GM21528 (cell line): ENCODE measurements at regions not wholly inside any gene's neighbourhood (a gene's known extent, or its start where the extent isn't known, plus 50 kb on each side); places are given as distances from the start of the nearest gene placed in this dataset.

Experiments used
- ATAC-seq: cut with Tn5 transposase; IDR thresholded peaks from one replicate; pipeline ENCODE4 v1.9.1; 2021; ENCODE audit warnings: mild to moderate bottlenecking, moderate library complexity; ENCODE audit not compliant: unreplicated experiment, low FRiP score

DNA sequence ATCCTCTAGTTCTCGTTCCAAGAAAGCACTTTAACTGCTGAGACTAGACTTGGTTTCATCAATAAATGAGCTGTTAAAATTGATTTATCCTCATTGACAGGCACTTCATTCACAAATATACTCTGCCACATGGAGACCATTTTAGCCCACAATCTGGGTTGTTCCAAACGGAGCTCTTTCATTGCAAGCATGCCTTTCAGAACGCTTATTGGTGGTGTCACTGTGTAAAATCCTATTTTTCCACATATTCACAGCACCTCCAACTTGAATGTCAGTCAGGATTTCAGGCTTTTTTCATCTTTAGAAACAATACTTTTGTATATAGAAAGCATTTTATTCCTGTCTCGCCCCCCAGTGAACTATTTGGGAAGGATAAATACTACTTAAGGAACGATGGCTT lies 424.7 kb upstream of the NRP1 start:
- ATAC-seq = no peak

DNA sequence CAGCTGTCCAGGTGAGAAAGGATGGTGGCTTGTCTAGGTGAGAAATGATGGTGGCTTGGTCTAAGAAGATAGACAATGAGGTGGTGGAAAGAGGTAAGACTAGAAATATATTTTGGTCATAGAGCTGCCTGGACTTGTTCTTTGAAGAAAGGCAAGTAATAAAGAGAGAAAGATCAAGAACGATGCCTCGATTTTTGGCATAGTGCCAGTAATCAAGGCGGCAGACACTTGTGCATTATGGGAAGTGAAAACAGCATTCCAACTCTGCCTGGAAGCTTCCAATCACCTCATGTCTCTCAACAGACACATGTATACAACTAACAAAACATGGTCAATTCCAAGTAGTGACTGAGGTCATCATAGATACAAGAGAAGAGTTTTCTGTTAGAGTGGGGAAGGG lies 423.8 kb upstream of the NRP1 start:
- ATAC-seq = no peak

DNA sequence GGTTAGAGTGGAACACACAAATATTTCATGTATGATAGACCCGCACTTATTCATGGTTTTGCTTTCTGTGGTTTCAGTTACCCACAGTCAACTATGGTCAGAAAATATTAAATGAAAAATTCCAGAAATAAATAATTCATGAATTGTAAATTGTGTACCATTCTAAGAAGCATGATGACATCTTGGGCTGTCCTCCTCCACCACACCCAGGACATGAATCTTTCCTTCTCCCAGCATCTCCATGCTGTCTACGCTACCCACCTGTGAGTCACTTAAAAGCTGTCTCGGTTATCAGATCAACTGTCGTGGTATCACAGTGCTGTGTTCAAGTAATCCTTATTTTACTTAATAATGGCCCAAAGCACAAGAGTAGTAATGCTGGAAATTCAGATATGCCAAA lies 419.6 kb upstream of the NRP1 start:
- no peak for ATAC-seq

DNA sequence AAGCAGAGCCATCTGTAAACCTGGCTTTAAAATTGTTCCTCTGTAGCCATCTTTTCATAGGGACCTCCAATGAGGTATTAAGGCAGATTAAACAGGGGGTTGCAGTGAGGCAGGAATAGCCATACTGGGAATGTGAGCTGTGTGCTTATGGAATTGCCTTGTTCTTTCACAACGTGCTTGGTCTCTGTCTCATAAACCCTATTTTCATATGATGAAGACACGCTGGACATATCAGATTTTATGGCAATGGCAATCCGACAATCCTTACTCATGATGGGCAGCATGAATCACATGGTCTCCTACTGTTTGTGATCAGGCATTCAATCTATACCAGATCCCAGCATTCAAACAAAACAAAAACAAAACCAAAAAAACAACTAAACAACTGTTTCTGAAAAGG lies 418.9 kb upstream of the NRP1 start:
- no peak for ATAC-seq

DNA sequence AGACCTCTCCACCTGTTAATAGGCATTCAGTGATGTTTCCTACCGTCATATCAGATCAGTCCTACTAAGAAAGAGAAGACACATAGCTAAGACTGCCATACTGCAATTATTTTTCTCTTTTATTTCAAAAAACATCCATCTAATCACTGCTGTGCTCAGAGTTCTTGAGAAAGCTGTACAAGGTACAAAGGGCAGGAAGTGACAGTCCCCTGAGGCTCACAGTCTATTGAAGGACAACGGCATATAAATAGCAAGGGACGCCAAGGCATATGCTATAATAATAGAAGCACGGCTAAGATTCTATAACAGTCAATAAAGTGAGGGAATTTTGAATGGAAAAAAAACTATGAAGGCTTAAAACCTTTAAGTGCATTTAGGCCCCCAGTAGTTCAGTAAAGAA lies 415.3 kb upstream of the NRP1 start:
- no peak for ATAC-seq

DNA sequence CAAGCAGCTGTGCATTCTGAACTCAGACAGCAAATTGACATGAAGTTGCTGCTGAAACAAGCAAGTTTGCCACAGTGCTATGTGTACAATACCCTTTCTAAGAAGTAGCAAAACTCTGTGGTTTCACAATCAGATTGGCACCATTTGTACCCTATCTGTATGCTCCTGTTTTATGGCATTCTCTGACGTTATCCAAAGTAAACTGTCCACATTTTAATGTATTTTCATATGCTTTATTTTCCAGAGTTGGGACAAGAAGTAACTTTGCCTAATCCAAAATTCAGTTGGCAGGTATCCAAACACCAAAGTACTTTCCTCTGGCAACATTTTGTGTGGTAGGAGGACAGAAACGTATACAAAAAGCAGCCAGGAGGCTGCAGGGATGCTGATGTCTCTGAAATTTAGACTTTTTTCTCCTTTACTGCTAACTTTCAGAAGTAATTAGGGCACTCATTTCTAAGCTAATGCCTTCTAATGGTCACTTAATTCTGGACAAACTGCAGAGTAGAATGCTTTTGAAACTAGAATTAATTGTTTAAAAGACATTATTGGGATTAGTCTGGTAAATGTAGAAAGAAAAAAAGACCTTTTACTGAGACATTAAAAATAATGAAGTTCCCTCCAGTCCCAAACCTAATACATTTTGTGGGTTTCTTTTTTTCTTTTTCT lies 414.7 kb upstream of the NRP1 start:
- no peak for ATAC-seq

DNA sequence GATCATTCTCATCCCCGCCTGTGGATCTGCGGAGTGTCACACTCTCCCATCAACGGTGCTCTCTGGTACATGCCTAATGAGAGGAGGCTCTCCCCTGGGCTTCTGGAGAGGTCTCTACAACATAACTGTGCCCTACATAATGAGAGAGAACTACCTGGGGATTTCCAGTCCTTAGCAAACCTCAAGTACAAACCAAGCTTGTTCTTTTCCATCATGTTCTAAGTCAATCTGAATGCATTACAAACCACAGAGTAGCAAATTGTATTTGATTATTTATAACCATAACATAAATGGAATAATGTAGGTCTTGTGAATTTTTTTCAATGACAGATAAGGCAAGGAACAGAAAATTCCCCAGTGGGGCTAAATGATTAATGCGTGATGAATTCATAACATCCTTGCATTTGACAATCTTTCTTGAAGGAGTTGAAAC lies 412.4 kb upstream of the NRP1 start:
- ATAC-seq = no peak

DNA sequence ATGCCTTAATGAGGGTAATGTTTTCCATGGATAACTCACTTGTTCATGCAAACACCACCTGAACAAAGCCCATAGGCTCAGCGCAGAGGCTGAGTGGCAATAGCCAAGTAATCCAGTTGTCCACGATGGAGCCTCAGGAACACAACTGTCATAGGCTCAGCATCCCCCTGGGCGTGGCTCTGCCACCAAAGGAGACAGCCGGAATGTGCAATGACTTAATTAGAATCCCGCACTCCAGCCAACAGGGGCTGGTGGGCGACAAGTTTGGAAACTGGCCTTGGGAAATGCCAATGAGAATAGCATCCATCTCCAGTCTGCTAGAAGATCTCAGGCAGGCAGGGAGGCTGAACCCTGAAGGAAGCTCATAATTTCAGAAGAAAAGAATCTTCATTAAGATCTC lies 411.7 kb upstream of the NRP1 start:
- no peak for ATAC-seq

DNA sequence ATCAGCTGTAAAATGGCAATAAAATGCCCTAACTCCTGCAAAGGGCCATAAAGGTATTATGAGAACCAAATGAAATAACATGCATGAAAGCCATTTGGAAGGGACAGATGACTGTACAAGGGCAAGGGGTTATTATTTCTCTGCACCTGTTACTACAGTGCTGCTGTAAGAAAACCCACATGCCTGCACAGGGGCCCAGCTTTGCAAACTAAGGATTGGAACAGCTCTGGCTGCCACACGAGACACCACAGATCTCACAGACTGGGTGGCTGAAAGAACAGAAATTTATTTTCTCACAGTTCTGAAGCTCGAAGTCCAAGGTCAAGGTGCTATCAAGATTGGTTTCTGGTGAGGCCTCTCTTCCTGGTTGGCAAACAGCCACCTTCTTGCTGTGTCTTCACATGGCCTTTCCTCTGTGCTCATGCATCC lies 409.0 kb upstream of the NRP1 start:
- no peak for ATAC-seq

DNA sequence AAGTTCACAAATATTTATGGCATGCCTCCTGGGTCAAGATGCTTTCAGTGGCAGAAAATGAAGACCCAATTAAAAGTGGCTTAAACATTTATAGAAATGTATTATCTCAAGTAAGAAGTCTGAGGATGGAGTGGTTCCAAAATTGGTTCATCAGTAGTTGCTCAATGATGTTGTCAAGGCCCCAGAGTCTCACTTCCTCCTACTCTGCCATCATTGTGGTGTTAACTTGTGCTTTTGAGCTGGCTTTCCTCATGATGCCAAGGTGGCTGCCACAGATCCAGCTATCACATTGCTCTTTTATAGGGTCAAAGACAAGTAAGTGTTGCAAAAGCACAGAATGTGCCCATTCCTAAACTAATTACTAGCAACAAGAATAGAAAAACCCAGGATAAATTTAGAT lies 404.6 kb upstream of the NRP1 start:
- no peak for ATAC-seq

DNA sequence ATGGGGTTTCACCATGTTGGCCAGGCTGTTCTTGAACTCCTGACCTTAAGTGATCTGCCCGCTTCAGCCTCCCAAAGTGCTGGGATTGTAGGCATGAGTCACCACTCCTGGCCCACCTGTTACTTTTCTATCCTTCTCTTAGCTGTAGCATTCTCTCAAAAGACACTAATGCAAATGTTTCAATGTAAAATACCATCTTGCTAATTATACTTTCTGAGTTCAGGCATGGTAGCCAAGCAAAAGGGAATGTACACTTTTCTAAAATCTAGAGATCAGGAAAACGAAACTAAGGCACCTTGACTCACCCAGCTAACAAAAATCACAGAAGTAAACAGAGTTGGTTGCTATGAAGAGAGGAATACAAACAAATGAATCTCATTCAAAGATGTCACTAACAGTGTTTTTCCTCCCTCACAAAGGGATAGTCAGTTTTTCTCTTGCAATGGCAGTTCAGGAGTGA lies 401.0 kb upstream of the NRP1 start:
- no peak for ATAC-seq

DNA sequence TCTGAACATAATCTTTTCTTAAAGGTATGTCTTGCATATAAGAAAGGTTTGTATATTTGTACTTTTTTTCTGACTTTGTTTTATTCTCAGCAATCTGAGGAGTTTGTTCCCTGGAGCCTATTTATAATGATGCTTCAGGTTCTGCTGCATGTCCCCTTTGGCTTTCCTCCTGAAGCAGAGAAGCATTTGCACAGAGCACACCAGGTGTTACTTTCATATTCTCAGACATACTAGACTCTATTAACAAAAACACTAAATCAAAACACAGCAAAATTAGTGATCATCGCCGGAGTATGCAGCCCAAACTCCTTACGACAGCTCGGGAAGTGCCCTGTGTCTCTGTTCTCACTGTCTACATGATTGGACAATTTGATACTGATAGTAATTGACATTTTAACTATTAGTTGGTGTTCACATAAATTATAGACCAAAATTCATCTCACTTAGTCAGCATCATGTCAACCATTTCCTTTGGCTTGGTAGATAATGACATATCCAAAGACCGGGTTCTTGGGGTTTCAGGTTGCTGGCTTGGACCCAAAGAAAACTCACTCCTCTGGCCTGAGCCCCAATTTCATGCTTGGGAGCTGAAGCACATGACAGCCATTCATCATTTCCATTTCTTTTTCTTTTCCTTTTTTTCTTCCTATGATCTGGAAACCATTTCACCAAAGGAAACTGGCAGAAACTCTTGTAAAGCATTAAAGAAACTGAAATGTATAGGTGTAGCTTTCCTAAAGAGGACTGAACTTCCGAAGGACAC lies 400.1 kb upstream of the NRP1 start:
- ATAC-seq = no peak

DNA sequence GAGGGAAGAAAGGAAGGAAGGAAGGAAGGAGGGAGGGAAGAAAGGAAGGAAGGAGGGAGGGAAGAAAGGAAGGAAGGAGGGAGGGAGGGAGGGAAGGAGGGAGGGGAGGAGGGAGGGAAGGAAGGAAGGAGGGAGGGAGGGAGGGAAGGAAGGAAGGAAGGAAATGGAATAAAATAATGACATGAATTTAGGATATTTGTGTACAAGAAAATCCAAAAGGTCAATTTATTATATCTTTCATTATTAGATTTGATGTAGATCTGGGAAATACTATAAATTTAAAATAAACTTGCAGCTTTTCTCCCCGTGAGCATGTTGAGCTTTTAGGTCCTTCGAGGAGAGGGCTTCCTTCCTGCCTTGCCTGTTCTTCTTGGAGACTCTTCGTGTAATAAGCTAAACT lies 398.6 kb upstream of the NRP1 start:
- no peak for ATAC-seq

DNA sequence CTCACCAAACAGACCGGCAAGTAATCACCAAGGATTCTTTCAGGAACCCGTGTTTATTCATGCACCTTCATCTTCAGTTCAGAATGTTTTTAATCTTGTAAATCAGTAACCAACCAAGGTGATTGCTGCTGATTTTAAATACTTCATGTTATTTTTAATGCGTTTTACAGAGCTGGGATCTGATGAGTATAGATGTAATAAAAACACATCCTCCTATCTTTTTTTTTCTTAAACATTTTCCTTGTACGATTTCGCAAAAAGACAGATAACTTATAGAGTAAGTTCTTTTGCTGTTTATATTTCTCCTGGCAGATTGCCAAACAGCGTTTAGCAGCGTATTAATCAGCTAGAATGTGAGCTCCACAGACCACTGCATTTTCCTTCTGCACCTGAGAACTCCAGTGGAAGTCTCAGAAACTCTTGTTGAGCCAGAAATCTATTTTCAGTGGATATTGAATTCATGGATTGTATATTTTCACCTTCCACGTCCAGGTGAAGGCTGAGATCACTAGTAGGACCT lies 397.8 kb upstream of the NRP1 start:
- ATAC-seq = no peak

DNA sequence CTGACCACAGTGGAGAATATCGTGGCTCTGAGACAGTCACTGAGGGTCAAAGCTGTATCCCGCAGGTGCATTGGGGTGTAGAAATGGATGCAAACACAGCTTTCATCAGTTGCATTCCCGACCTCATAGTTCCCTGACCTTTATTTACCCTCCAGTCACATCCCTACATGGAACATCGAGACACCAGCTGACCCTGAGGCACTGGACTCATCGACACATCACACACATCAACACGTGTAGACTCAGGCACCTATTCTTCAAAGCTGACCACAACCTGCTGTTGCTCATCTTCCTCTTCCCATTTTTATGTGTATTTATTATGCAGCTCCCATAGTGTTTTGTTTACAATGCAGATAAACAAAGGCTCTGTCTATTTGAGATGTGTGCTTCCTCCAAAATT lies 396.9 kb upstream of the NRP1 start:
- no peak for ATAC-seq

DNA sequence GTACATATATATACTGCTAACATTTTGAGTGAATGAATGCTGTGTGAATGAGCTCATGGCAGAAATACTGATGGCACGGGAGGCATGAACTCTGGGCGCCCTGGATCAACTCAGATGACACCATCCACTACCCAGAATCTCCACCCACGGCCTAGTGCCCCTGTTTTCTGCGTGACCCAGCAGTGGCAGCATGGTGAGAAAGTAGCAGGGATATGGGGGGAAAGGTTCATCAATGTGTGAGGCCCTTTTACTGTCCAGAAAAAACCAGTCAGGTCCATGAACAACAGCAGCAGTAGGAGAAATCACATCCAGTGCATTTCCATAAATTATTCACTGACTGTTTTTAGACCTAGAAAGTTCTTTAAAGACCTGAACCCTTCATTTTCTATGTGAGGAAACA lies 391.0 kb upstream of the NRP1 start:
- no peak for ATAC-seq

DNA sequence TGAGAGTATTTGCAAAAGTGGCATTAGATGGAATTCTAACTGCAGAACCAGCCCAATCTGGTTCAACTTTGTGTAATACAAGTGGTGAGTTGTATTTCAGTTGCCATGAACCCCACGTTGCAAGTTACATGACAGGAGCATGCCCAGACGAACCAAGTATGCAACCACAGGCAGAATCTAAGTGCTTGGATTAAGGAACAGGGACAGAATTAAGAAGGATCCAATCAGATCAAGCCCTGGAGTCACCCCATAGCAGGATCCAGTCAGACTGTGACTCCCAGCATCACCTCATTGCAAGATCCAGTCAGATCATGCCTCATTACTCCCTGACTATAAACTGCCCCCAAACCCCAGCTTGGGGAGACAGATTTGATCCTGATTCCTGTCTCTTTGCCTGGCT lies 388.7 kb upstream of the NRP1 start:
- no peak for ATAC-seq

DNA sequence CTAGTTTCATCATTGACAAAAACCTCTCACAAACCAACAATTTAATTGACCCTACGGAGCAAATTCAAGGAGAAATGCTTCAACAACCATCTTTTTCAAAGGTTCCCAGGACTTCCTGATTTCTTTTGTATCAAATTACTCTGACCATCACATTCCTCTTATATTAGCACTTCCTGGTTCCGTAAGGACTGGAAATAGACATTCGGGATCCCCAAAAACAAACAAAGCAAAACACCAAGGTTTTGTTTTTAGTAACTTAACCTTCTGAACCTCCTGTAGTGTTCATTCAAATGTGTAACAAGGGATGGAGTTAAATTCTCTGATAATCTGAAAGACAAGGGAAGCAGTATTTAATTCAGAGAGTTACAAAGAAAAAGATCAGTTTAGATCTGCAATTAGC lies 387.6 kb upstream of the NRP1 start:
- no peak for ATAC-seq

DNA sequence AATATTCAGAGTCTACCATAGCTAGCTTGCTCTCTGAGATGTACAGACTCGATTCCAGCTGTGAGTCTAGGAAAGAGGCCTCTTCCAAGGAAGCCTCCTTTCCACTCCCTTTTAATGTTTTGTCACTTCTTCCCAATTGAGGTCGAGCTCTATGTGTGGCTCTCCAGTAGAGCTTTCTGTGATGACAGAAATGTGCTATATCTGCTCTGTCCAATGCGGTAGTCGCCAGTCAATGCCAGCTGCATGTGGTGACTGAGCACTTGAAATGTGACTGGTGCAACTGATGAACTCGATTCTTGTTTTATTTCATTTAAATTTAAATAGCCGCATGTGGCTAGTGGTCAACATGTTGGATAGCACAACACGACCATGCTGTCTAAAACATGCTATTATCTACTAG lies 387.0 kb upstream of the NRP1 start:
- ATAC-seq = no peak

DNA sequence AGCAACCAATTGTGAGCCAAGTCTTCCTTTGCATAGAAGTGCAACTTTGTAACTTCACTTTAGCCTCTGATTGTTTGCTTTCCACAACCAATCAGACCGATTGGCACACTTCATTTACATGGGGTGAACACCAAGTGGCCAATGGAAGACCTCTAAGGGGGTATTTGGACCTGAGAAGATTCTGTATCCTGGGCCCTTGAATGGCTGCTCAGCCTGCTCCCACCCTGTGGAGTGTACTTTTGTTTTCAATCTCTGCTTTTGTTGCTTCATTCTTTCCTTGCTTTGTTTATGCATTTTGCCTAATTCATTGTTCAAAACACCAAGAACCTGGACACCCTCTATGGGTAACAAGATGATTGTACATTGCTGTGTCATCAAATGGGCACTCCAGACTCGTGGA lies 385.7 kb upstream of the NRP1 start:
- ATAC-seq = no peak

DNA sequence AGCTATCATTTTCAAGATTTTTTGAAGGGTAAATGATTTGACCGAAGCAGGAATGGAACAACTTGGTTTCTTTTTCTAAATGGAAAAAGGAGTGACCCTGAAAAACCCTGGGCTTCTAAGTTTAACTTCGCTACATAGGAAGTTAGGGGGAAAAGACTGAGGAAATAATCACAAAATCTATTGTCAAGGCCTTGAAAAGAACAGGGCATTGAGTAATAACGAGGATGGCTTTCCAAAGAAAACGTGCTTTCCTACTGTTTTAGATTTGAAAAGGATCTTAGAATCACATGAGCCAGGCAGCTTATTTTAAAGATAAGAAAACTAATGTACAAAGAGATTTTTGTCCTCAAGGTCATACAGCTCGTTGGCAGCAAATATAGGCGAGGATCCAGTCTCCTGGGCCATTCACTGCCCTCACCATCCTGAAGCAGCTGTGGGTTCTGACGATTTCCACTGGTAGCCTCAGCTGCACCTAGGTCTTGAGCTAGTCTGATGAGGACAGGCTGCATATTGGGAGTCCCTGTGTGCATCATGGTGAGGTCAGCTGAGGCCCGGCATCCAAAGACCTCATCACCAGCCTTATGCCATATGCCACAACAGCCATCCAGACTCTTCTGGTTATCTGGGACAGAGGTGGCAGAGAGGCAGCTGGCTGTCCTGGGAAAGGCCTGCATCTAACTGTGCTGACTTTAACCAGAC lies 384.7 kb upstream of the NRP1 start:
- ATAC-seq = no peak
